K562 (cell line): ENCODE measurements at regions not wholly inside any gene's neighbourhood (a gene's known extent, or its start where the extent isn't known, plus 50 kb on each side); places are given as distances from the start of the nearest gene placed in this dataset.
A peak's percentile ranks its signal among the peaks of the same experiment; 100 is the strongest.

ENCODE experiments used
- ATAC-seq: fragments of 200-7000 bp; cut with Tn5 transposase; 3 replicates; pipeline ENCODE4 v1.9.1; 2020; ENCODE audit warnings: moderate library complexity
- BruUV-seq: library from RNA; stranded (reverse); fragments of 400-500 nt; replicated peaks from 2 replicates; lab custom pipeline; 2021; lab: Mats Ljungman, UMichigan
- CTCF ChIA-PET: fragments of 300-600 bp; formaldehyde crosslinking; extraction: SDS; loops from one replicate; lab custom pipeline; 2021; ENCODE audit warnings: low intra/inter-chr PET ratio; lab: Yijun Ruan, JAX
- POLR2A ChIA-PET: fragments of 300-600, 350-650 bp; sonication (Branson Sonifier 250); formaldehyde crosslinking; extraction: SDS; loops from one replicate; lab custom pipeline; 2021; ENCODE audit warnings: antibody characterized with exemption, inconsistent platforms; lab: Yijun Ruan, JAX
- DNase-seq, 4 experiments: peaks; one replicate each; pipeline versions ENCODE4 v3.0.0 to v3.0.0-alpha.2; 2011 to 2018; ENCODE audit warnings: low spot score in 3 of 4, mixed read lengths in 3 of 4; ENCODE audit errors: extremely low read depth in 1 of 4
- FAIRE-seq: peaks from 2 replicates; lab custom pipeline; 2011; peaks lifted over from hg19 to GRCh38; lab: Jason Lieb, UNC
- H2AFZ ChIP-seq: 2 replicates; pipeline ENCODE4 v1.6.0; 2011; ENCODE audit warnings: low read depth, low read length, control low read depth, inconsistent platforms
- H3K27ac ChIP-seq: fragments of 200-600 bp; 3 replicates; pipeline ENCODE4 v1.8.0; 2011; ENCODE audit warnings: low read depth, mild to moderate bottlenecking, control low read depth, inconsistent platforms, low read length, moderate library complexity, mixed read lengths; ENCODE audit errors: extremely low read depth
- H3K27me3 ChIP-seq, 2 experiments: fragments of 300-600 bp in 1 of 2; 2 replicates in 1 of 2; 3 replicates in 1 of 2; pipeline versions ENCODE4 v1.6.0 to v1.8.0; 2011; ENCODE audit warnings: inconsistent platforms in 2 of 2, low read length in 2 of 2, mild to moderate bottlenecking in 1 of 2, mixed read lengths in 1 of 2, moderate library complexity in 1 of 2; ENCODE audit not compliant: control insufficient read depth in 2 of 2, insufficient read depth in 2 of 2
- H3K36me3 ChIP-seq: fragments of 300-600 bp; 3 replicates; pipeline ENCODE4 v1.8.0; 2011; ENCODE audit warnings: mild to moderate bottlenecking, low read length, inconsistent platforms; ENCODE audit not compliant: control insufficient read depth, insufficient read depth
- H3K4me1 ChIP-seq, 2 experiments: fragments of 200-600 bp in 1 of 2; replicated peaks in 1 of 2; 2 replicates in 1 of 2; 3 replicates in 1 of 2; pipeline versions ENCODE4 v1.5.1 to v1.8.0; 2011; ENCODE audit warnings: inconsistent platforms in 2 of 2, low read length in 2 of 2, mild to moderate bottlenecking in 1 of 2, mixed read lengths in 1 of 2, moderate library complexity in 1 of 2; ENCODE audit not compliant: control insufficient read depth in 2 of 2, insufficient read depth in 2 of 2
- H3K4me2 ChIP-seq: 2 replicates; pipeline ENCODE4 v1.6.1; 2011; ENCODE audit warnings: low read length, control low read depth, inconsistent platforms, mixed read lengths; ENCODE audit not compliant: insufficient read depth
- H3K4me3 ChIP-seq: fragments of 200-600 bp; sonication (generic), shearing (Covaris generic); 2 replicates; pipeline ENCODE4 v1.5.1; 2016; ENCODE audit warnings: control low read depth, inconsistent platforms
- H3K79me2 ChIP-seq: fragments of 200-600 bp; 3 replicates; pipeline ENCODE4 v1.8.0; 2011; ENCODE audit warnings: low read length, inconsistent platforms; ENCODE audit not compliant: control insufficient read depth, insufficient read depth
- H3K9ac ChIP-seq, 2 experiments: 2 replicates each; pipeline versions ENCODE4 v1.6.0 to v1.6.1; 2011; ENCODE audit warnings: low read depth in 2 of 2, low read length in 2 of 2, control low read depth in 1 of 2, inconsistent platforms in 1 of 2, mild to moderate bottlenecking in 1 of 2, mixed read lengths in 1 of 2; ENCODE audit not compliant: insufficient read depth in 1 of 2
- H3K9me1 ChIP-seq: one replicate; pipeline ENCODE4 v1.6.0; 2011; ENCODE audit warnings: inconsistent platforms, mild to moderate bottlenecking, low read length, moderate library complexity; ENCODE audit not compliant: control insufficient read depth, insufficient read depth
- H3K9me3 ChIP-seq: replicated peaks from 2 replicates; pipeline ENCODE4 v1.5.1; 2011; ENCODE audit warnings: low read depth, low read length, inconsistent platforms; ENCODE audit not compliant: control insufficient read depth, insufficient read depth
- H4K20me1 ChIP-seq: replicated peaks from 2 replicates; pipeline ENCODE4 v1.6.1; 2011; ENCODE audit warnings: low read length, inconsistent platforms, mixed read lengths; ENCODE audit not compliant: control insufficient read depth, insufficient read depth
- LEF1 ChIP-seq: fragments of 450-650 bp; IDR thresholded peaks from 2 replicates; pipeline ENCODE4 v1.6.1; 2016; ENCODE audit warnings: mild to moderate bottlenecking
- MECOM ChIP-seq: fragments of 250-450 bp; sonication (Bioruptor Pico); IDR thresholded peaks from 2 replicates; pipeline ENCODE4 v1.8.0; 2022; ENCODE audit warnings: inconsistent platforms
- RBBP5 ChIP-seq: fragments of 200-600 bp; sonication (generic); IDR thresholded peaks from 2 replicates; pipeline ENCODE4 v1.6.1; 2012; ENCODE audit warnings: borderline replicate concordance, mild to moderate bottlenecking, low read length, control low read depth, inconsistent platforms; ENCODE audit not compliant: insufficient read depth, poor library complexity, severe bottlenecking
- SPI1 ChIP-seq: IDR thresholded peaks from 2 replicates; pipeline ENCODE4 v1.6.1; 2011; ENCODE audit warnings: low read depth, low read length, control low read depth, borderline replicate concordance
- WGBS: fragments of 100-300 bp; shearing (Covaris generic); methylation state at CpG from one replicate; pipeline ENCODE4 v1.1.6; 2016; ENCODE audit warnings: low coverage, mixed read lengths; ENCODE audit not compliant: insufficient coverage; ENCODE audit errors: missing lambda C conversion rate; 5-methylcytosine and 5-hydroxymethylcytosine counted together
- in situ Hi-C: fragments of 300-500 bp; cut with MboI; formaldehyde crosslinking; loops from 4 replicates; pipeline ENCODE4 v1.15.0; 2018; ENCODE audit warnings: inconsistent platforms, mixed read lengths
- intact Hi-C: fragments of 100-400 bp; cut with micrococcal nuclease; formaldehyde crosslinking; loops from 2 replicates; pipeline ENCODE4 v1.14.2; 2022
- TF ChIP-seq, protein P1 (sequence below): sonication (generic); formaldehyde crosslinking; IDR thresholded peaks from 2 replicates; pipeline ENCODE4 v1.4.0; 2020; ENCODE audit warnings: mild to moderate bottlenecking, missing genetic modification reagents

GRCh38 chr12:4091016-4091743, 182.4 kb upstream of the CCND2 start:
- Histone ChIP-seq H3K4me2 (no peak overlapping the region), H3K27ac (no peak overlapping the region), H3K79me2 (no peaks in the 10 kb centered on the region), H2AFZ (no peak overlapping the region), H3K4me3 (no peak overlapping the region), H4K20me1 (no peaks in the 10 kb centered on the region), H3K36me3 (no peaks in the 10 kb centered on the region), H3K27me3 (peaks cover 6 to 16% of the 10 kb centered on the region in 2 experiments; a peak in 3 of 5 replicates), H3K9me1 (no peaks in the 10 kb centered on the region), H3K4me1 (no peaks in the 10 kb centered on the region), H3K9ac (no peak overlapping the region), H3K9me3 (no peaks in the 10 kb centered on the region)
- TF ChIP-seq RBBP5 (no peak), LEF1 (no peak), SPI1 (peak; percentile 58; the same call in 1 of the 2 replicates), MECOM (no peak)
- TF ChIP-seq, protein P1, sequence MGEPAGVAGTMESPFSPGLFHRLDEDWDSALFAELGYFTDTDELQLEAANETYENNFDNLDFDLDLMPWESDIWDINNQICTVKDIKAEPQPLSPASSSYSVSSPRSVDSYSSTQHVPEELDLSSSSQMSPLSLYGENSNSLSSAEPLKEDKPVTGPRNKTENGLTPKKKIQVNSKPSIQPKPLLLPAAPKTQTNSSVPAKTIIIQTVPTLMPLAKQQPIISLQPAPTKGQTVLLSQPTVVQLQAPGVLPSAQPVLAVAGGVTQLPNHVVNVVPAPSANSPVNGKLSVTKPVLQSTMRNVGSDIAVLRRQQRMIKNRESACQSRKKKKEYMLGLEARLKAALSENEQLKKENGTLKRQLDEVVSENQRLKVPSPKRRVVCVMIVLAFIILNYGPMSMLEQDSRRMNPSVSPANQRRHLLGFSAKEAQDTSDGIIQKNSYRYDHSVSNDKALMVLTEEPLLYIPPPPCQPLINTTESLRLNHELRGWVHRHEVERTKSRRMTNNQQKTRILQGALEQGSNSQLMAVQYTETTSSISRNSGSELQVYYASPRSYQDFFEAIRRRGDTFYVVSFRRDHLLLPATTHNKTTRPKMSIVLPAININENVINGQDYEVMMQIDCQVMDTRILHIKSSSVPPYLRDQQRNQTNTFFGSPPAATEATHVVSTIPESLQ: no peak
- FAIRE-seq (no peak), DNase-seq (no peak), ATAC-seq (no peak)
- intact Hi-C loops: no loop called here
- ChIA-PET POLR2A (interaction anchor here (0.9 kb wide), 1 partner anchor 8 kb away, joined by 4 read pairs; no protein-coding TSS in a partner anchor), CTCF (no interaction called here)
- WGBS: 0% methylated on average over 5 of the region's 5 CpGs
- BruUV-seq: no TSS peak
- in situ Hi-C loops: no loop called here
